ENCODE measurements at regions not wholly inside any gene's neighbourhood (a gene's known extent, or its start where the extent isn't known, plus 50 kb on each side); places are given as distances from the start of the nearest gene placed in this dataset.

- H3K9me3 Mint-ChIP-seq, result peaks cover 21% of the 10 kb centered on the region
- TF ChIP-seq CTCF (IDR thresholded peaks at IDR 0.05), result no peak
- peaks cover 11% of the 10 kb centered on the region for H3K4me1 Mint-ChIP-seq
- ChIA-PET CTCF (no interaction called here), POLR2A (no interaction called here)
- H3K36me3 Mint-ChIP-seq (ENCODE audit: low read depth), result peaks cover 19% of the 10 kb centered on the region
- H3K4me3 Mint-ChIP-seq, result no peak overlapping the region
- DNase-seq, result no peak
- ATAC-seq (ENCODE audit: low read depth), result no peak
- intact Hi-C loops (cut with micrococcal nuclease), result no loop called here
- H3K27ac Mint-ChIP-seq, result no peak overlapping the region
- H3K27me3 Mint-ChIP-seq, result no peaks in the 10 kb centered on the region
Measured at GRCh38 chr12:46580445-46580844, 207.9 kb upstream of the SLC38A2 start.

- DNase-seq, result no peak
- no peak for TF ChIP-seq CTCF (IDR thresholded peaks at IDR 0.05)
- Mint-ChIP-seq H3K4me3 (no peak overlapping the region), H3K9me3 (peaks cover 18% of the 10 kb centered on the region), H3K27ac (no peak overlapping the region), H3K27me3 (no peaks in the 10 kb centered on the region), H3K4me1 (peaks cover 2% of the 10 kb centered on the region), H3K36me3 (ENCODE audit: low read depth) (peaks cover 14% of the 10 kb centered on the region)
- POLR2A ChIA-PET, result no interaction called here
- intact Hi-C loops (cut with micrococcal nuclease), result no loop called here
- CTCF ChIA-PET, result no interaction called here
- ATAC-seq (ENCODE audit: low read depth), result no peak
Measured at GRCh38 chr12:46579474-46579873, 206.9 kb upstream of the SLC38A2 start.

- Mint-ChIP-seq H3K27me3 (no peaks in the 10 kb centered on the region), H3K27ac (no peak overlapping the region), H3K36me3 (ENCODE audit: low read depth) (peaks cover 6% of the 10 kb centered on the region), H3K9me3 (peaks cover 9% of the 10 kb centered on the region), H3K4me3 (no peak overlapping the region), H3K4me1 (peaks cover 2% of the 10 kb centered on the region)
- ATAC-seq (ENCODE audit: low read depth) (no peak), DNase-seq (no peak)
- POLR2A ChIA-PET, result no interaction called here
- CTCF ChIA-PET, result interaction anchor here (0.6 kb wide), 1 partner anchor 35 kb away, joined by 3 read pairs; no protein-coding TSS in a partner anchor
- intact Hi-C loops (cut with micrococcal nuclease), result no loop called here
- TF ChIP-seq CTCF (IDR thresholded peaks at IDR 0.05), result no peak
Measured at GRCh38 chr12:46578190-46578982, 205.8 kb upstream of the SLC38A2 start.

- Mint-ChIP-seq H3K36me3 (ENCODE audit: low read depth) (no peaks in the 10 kb centered on the region), H3K9me3 (peaks cover 3% of the 10 kb centered on the region), H3K27me3 (no peaks in the 10 kb centered on the region), H3K27ac (no peak overlapping the region), H3K4me3 (no peak overlapping the region), H3K4me1 (peaks cover 2% of the 10 kb centered on the region)
- ATAC-seq (ENCODE audit: low read depth) (no peak), DNase-seq (no peak)
- ChIA-PET POLR2A (no interaction called here), CTCF (no interaction called here)
- TF ChIP-seq CTCF (IDR thresholded peaks at IDR 0.05), result no peak
- intact Hi-C loops (cut with micrococcal nuclease), result no loop called here
Measured at GRCh38 chr12:46577063-46577776, 204.6 kb upstream of the SLC38A2 start.

GRCh38 chr12:46574847-46575246 lies 202.3 kb upstream of the SLC38A2 start:
- H3K36me3 Mint-ChIP-seq (ENCODE audit: low read depth), result no peaks in the 10 kb centered on the region
- intact Hi-C loops (cut with micrococcal nuclease), result no loop called here
- no peak overlapping the region for H3K27ac Mint-ChIP-seq
- POLR2A ChIA-PET, result no interaction called here
- H3K4me3 Mint-ChIP-seq, result no peak overlapping the region
- no peak for TF ChIP-seq CTCF (IDR thresholded peaks at IDR 0.05)
- H3K27me3 Mint-ChIP-seq, result no peaks in the 10 kb centered on the region
- CTCF ChIA-PET, result no interaction called here
- H3K9me3 Mint-ChIP-seq, result peaks cover 2% of the 10 kb centered on the region
- H3K4me1 Mint-ChIP-seq, result peaks cover 2% of the 10 kb centered on the region
- ATAC-seq (ENCODE audit: low read depth) (no peak), DNase-seq (no peak)
